Activated gamma-delta T cell treated with Interleukin-2 at 50 U/mL for 16 hours (primary cell): ENCODE measurements at regions not wholly inside any gene's neighbourhood (a gene's known extent, or its start where the extent isn't known, plus 50 kb on each side); places are given as distances from the start of the nearest gene placed in this dataset.

ENCODE experiments used
- DNase-seq: peaks from one replicate; pipeline ENCODE4 v3.0.0-alpha.2; 2020

DNA sequence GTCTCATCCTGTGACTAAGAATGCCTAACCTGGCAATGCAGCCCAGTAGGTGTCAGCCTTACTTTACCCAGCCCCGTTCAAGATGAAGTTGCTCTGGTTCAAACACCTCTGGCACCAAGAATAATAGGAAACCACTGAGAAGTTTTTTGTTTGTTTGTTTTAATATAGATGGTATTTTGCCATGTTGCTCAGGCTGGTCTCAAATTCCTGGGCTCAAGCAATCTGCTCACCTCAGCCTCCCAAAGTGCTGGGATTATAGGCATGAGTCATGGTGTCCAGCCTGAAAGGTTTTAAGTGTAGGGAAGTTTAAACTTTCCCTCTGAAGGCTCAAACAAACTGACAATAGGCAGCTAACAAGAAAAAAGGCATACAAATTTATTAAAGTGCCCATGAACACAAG, 51.2 kb upstream of the ABCC4 start:
- DNase-seq, result no peak

GRCh38 chr13:95354156-95354555, 52.9 kb upstream of the ABCC4 start:
- no peak for DNase-seq

- DNase-seq, result no peak
These were observed 53.6 kb upstream of the ABCC4 start for GRCh38 chr13:95354680-95355487.

GRCh38 chr13:95355494-95355893, 54.2 kb upstream of the ABCC4 start:
- DNase-seq, result no peak

DNA sequence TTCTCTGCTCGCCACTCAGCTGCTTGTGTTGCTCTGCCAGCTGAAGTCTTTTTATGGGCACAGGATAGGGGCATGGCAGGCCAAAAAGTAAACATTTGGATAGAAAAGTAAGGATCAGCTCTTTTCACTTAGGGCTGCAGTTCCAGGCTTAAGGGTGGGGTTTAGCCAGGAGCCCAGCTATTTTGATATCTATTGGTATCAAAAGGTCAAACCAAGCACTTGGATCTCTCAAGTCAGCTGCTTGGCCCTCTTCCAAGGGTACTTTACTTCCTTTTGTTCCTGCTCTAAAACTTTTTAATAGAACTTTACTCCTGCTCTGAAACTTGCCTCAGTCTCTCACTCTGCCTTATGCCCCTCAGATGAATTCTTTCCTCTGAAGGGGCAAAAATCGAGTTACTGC, 55.7 kb upstream of the ABCC4 start:
- no peak for DNase-seq

GRCh38 chr13:95357875-95358274, 56.6 kb upstream of the ABCC4 start:
- DNase-seq, result no peak

GRCh38 chr13:95360052-95360451, 58.8 kb upstream of the ABCC4 start:
- DNase-seq, result no peak

GRCh38 chr13:95360464-95361097, 59.3 kb upstream of the ABCC4 start:
- DNase-seq, result no peak

DNA sequence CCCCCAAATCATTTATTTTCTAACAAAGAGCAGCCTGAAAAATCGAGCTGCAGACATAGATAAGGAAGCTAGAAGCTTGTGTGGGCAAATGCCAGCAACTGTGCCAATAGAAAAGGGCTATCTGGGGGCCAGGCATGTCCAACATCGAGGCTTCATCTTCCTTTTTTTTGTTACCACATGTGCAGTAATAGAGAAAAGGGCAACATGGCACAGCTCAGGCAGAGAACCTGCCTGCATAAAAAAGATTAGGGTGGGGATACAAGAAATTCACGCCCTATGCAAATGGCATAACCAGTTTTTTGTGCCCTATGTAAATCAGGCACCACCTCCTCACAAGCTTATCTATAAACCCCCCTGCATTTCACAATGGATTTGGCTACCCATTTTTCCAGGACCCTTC, 60.4 kb upstream of the ABCC4 start:
- no peak for DNase-seq

- no peak for DNase-seq
These were observed 61.4 kb upstream of the ABCC4 start for GRCh38 chr13:95362666-95363065.

DNA sequence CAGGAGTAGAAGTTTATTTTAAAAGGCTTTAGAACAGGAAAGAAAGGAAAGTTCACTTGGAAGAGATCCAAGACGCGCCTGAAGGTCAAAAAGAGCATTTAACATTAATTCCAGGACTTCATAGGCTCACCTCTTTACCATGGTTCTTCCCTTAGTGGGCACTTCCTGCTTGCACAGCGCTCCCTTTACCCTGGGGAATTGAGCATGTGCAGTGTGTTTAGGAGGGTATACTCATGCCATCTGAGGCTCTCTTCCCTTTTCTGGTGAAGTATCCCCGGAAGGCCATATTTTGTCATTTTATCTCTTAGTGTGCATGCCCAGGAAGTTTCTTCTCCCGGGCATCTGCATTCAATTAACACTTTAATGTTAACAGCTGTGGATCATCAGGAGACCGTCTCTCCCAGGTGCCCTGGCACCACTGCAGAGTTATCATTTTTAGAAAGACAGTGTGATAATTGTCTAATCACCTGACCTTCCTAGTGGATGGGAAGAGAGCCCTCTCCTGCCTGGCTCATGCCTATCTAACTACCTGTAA, 66.1 kb upstream of the ABCC4 start:
- DNase-seq, result no peak

DNA sequence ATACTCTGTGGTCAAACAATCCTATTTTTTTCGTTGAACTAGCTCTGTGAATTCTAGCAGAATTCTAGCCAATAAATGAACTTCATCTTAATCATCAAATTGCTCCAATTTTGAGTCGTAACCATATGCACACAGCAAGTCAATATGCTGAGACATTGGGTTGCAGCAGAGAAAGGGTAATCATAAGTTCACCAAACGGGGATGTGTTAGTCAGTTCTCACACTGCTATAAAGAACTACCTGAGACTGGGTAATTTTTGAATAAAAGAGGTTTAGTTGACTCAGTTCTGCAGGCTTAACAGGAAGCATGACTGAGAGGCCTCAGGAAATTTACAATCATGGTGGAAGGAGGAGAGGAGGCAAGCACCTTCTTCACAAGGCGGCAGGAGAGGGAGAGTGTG, 67.7 kb upstream of the ABCC4 start:
- no peak for DNase-seq

DNA sequence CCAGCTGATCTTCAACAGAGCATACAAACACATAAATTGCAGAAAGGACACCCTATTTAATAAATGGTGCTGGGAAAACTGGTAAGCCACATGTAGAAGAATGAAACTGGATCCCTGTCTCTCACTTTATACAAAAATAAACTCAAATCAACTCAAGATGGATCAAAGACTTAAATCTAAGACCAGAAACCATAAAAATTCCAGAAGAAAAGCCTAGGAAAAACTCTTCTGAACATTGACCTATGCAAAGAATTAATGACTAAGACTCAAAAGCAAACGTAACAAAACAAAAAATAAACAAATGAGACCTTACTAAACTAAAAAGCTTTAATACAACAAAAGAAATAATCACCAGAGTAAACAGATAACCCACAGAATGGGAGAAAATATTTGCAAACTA, 74.5 kb upstream of the ABCC4 start:
- DNase-seq, result no peak

GRCh38 chr13:95378603-95379002, 77.4 kb upstream of the ABCC4 start:
- DNase-seq, result no peak

DNA sequence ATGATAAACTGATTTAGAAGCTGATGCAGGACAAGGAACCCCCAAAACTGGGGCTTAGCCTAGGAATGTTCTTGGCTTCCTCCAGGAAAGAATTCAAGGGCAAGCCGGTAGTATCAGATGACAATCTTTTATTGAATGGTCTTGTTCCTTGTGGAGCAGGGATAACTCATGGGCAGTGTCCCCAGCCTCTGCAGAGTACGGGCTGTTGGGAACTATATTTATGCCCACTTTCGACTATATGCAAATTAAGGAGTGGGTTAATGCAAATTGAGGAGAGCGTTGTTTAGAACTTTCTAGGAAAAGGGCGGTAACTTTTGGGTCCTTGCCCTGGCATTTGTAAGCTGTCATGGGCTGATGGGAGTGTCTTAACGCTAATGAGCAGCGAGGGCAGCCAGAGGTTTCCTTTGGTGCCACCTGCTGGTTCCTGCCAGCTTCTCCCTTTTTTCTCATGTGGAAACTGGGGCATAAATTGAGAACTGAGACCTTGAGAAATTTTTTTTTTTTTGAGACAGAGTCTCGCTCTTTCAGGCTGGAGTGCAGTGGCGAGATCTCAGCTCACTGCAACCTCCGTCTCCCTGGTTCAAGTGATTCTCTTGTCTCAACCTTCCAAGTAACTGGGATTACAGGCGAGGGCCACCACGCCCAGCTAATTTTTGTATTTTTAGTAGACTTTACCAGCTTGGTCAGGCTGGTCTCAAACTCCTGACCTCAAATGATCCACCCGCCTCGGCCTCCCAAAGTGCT, 79.4 kb upstream of the ABCC4 start:
- DNase-seq, result peak; percentile 60

DNA sequence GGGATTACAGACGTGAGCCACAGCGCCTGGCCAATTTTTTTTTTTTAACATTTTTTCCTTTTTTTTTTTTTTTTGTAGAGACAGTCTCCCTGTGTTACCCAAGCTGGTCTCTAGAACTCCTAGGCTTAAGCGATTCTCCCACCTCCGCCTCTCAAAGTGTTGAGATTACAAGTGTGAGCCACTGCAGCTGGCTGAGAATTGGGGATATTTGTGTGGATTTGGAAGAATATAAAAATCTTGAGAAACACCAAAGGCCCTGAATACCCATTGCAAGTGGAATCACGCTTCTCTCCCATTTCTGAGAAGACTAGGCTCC, 79.9 kb upstream of the ABCC4 start:
- DNase-seq, result no peak

- no peak for DNase-seq
These were observed 81.2 kb upstream of the ABCC4 start for GRCh38 chr13:95382411-95382810.

- DNase-seq, result no peak
These were observed 81.7 kb upstream of the ABCC4 start for GRCh38 chr13:95382916-95383315.

DNA sequence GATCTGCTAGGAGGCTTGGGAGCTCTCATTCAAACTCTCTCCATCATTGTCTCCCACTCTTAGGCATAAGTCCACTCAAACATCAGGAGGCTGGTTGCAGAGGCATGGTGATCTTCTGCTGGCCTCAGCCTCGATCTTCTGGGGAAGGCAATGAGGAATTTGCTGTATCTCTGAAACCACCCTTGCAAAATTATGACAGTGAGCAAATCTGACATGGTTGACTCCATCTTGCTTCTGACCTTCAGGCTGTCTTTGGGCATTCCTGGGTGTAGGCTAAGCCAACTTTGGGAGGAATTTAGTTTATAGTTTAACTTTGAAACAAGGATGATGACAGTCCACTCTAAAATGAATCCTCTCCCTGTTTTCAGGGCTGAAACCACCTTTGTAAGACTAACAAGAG, 84.1 kb upstream of the ABCC4 start:
- DNase-seq, result no peak

DNA sequence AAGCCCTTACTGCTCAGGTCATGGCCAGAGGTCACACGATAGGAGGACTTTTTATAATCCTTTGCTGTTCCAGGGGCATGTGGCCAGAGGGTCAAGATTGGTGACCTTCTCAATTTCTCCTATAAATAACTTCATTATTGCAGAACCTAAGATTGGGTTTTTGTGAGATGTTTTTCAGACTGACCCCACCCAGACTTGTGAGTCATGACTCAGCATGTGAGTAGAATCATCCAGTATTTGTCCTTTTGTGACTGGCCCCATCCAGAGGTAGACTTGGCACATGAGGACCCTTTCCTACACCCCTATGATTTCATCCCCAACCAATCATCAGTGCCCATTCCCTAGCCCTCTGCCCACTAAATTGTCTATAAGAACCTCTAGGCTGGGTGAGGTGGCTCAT, 84.5 kb upstream of the ABCC4 start:
- no peak for DNase-seq

DNA sequence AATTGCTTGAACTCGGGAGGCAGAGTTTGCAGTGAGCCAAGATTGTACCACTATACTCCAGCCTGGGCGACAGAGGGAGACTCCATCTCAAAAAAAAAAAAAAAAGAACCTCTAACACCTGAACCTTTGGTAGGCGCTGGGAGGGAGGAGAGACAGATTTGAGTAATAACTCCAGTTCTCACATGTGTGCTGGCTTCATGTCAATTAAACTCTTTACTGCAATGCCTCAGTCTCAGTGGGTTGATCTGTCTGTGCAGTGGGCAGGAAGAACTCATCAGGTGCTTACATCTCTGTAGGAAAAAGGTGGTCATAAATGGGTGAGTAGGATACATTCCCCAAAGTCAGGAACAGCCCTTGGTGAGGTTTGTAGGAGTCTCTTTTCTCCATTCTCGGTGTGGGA, 85.1 kb upstream of the ABCC4 start:
- no peak for DNase-seq

- DNase-seq, result no peak
These were observed 86.5 kb upstream of the ABCC4 start for GRCh38 chr13:95387733-95388207.

GRCh38 chr13:95388420-95389079, 87.3 kb upstream of the ABCC4 start:
- DNase-seq, result no peak
